ENCODE measurements at regions not wholly inside any gene's neighbourhood (a gene's known extent, or its start where the extent isn't known, plus 50 kb on each side); places are given as distances from the start of the nearest gene placed in this dataset.

DNA sequence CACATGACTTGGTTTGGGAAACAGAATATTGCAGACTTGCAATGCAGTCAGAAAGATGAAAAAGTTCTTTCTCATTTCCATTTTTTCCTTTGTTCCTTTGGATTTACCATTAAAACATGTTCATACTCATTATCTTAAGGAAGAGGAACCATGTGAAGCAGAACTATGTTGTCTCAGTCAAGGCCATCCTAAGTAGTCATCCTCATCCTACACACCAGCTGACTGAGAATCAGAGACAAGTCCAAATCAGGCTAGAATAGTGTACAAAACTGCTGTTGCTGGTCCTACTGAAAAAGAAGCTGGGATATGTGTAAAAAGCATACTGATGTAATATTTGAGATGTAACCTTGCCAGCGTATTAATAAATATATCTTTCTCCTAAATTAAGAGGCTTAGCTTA, 433.4 kb downstream of the SLITRK5 start:
- ATAC-seq (no peak), DNase-seq (ENCODE audit: low spot score) (no peak)
- no peaks in the 10 kb centered on the region for H3K27me3 Mint-ChIP-seq (ENCODE audit: low read depth)
- CTCF ChIA-PET = interaction anchor here (0.9 kb wide), 1 partner anchor 312 kb away, joined by 3 read pairs; no protein-coding TSS in a partner anchor
- POLR2A ChIA-PET = no interaction called here
- H3K36me3 Mint-ChIP-seq = no peaks in the 10 kb centered on the region
- H3K4me3 Mint-ChIP-seq = no peak overlapping the region
- H3K9me3 Mint-ChIP-seq = peaks cover 9% of the 10 kb centered on the region
- no peak overlapping the region for H3K27ac Mint-ChIP-seq
- TF ChIP-seq CREB1 (CRISPR knock-in tag; IDR thresholded peaks at IDR 0.05) (no peak), CREM (CRISPR knock-in tag; IDR thresholded peaks at IDR 0.05) (no peak)
- TF ChIP-seq, protein P1, sequence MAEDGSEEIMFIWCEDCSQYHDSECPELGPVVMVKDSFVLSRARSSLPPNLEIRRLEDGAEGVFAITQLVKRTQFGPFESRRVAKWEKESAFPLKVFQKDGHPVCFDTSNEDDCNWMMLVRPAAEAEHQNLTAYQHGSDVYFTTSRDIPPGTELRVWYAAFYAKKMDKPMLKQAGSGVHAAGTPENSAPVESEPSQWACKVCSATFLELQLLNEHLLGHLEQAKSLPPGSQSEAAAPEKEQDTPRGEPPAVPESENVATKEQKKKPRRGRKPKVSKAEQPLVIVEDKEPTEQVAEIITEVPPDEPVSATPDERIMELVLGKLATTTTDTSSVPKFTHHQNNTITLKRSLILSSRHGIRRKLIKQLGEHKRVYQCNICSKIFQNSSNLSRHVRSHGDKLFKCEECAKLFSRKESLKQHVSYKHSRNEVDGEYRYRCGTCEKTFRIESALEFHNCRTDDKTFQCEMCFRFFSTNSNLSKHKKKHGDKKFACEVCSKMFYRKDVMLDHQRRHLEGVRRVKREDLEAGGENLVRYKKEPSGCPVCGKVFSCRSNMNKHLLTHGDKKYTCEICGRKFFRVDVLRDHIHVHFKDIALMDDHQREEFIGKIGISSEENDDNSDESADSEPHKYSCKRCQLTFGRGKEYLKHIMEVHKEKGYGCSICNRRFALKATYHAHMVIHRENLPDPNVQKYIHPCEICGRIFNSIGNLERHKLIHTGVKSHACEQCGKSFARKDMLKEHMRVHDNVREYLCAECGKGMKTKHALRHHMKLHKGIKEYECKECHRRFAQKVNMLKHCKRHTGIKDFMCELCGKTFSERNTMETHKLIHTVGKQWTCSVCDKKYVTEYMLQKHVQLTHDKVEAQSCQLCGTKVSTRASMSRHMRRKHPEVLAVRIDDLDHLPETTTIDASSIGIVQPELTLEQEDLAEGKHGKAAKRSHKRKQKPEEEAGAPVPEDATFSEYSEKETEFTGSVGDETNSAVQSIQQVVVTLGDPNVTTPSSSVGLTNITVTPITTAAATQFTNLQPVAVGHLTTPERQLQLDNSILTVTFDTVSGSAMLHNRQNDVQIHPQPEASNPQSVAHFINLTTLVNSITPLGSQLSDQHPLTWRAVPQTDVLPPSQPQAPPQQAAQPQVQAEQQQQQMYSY (CRISPR knock-in tag; IDR thresholded peaks at IDR 0.05) = no peak
- TF ChIP-seq, protein P2, sequence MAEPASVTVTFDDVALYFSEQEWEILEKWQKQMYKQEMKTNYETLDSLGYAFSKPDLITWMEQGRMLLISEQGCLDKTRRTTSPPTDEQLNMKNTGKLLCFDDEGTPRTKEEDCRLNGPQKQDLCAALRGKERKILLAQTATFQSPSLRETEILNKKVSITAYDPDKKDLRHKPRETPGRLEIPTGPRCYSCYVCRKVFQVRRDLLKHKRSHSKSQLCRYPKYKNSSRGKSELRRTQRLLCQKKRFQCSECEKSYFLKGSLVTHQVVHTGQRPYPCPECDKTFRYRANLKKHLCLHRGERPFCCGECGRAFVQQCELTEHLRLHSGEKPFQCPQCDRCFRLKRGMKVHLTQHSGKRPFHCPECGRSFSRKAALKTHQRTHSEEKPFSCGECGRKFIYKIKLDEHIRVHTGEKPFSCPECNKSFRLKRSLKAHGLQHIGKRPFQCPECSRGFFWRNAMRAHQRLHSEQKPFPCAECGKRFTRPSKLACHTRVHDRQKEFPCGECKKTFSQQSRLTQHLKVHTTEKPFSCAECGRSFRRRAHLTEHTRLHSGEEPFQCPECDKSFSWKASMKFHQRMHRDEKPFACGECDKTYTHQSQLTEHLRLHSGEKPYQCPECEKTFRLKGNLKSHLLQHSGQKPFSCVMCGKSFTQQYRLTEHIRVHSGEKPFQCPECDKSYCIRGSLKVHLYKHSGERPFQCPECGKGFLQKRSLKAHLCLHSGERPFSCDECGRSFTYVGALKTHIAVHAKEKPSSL (CRISPR knock-in tag; conservative IDR thresholded peaks at IDR 0.05) = no peak
- TF ChIP-seq, protein P3, sequence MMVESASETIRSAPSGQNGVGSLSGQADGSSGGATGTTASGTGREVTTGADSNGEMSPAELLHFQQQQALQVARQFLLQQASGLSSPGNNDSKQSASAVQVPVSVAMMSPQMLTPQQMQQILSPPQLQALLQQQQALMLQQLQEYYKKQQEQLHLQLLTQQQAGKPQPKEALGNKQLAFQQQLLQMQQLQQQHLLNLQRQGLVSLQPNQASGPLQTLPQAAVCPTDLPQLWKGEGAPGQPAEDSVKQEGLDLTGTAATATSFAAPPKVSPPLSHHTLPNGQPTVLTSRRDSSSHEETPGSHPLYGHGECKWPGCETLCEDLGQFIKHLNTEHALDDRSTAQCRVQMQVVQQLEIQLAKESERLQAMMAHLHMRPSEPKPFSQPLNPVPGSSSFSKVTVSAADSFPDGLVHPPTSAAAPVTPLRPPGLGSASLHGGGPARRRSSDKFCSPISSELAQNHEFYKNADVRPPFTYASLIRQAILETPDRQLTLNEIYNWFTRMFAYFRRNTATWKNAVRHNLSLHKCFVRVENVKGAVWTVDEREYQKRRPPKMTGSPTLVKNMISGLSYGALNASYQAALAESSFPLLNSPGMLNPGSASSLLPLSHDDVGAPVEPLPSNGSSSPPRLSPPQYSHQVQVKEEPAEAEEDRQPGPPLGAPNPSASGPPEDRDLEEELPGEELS (CRISPR knock-in tag; IDR thresholded peaks at IDR 0.05) = no peak
- no peaks in the 10 kb centered on the region for H3K4me1 Mint-ChIP-seq

DNA sequence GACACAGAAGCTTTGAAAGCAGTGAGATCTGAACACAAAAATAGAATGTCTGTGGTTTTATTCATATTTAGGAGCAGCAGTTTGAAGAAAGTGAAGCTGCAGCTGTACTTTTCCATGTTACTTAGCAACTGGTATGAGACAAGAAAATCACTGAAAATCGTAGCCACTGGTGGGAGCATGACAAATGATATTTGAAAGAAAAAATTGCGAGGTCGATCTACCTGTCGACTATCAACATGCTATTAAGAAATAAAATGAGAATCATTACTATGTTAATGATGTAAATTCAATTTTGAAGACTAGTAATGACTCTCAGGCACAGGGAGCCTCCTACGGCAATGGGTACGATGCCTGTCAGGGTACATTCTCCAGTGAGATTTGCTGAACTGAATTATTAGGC, 436.4 kb downstream of the SLITRK5 start:
- ChIA-PET CTCF (interaction anchor here (0.7 kb wide), 1 partner anchor 195 kb away, joined by 4 read pairs; no protein-coding TSS in a partner anchor), POLR2A (interaction anchor here (0.6 kb wide), 1 partner anchor 135 kb away, joined by 5 read pairs; no protein-coding TSS in a partner anchor)
- no peaks in the 10 kb centered on the region for H3K36me3 Mint-ChIP-seq
- no peaks in the 10 kb centered on the region; the same call in 1 of the 2 replicates for H3K9me3 Mint-ChIP-seq
- H3K4me3 Mint-ChIP-seq = no peak overlapping the region
- no peaks in the 10 kb centered on the region for H3K27me3 Mint-ChIP-seq (ENCODE audit: low read depth)
- H3K27ac Mint-ChIP-seq = no peak overlapping the region
- DNase-seq (ENCODE audit: low spot score) (no peak), ATAC-seq (no peak)
- TF ChIP-seq TEAD1 (CRISPR knock-in tag; IDR thresholded peaks at IDR 0.05) = no peak
- no peak for TF ChIP-seq ZNF416 (CRISPR knock-in tag; IDR thresholded peaks at IDR 0.05)
- peaks cover 3% of the 10 kb centered on the region for H3K4me1 Mint-ChIP-seq

DNA sequence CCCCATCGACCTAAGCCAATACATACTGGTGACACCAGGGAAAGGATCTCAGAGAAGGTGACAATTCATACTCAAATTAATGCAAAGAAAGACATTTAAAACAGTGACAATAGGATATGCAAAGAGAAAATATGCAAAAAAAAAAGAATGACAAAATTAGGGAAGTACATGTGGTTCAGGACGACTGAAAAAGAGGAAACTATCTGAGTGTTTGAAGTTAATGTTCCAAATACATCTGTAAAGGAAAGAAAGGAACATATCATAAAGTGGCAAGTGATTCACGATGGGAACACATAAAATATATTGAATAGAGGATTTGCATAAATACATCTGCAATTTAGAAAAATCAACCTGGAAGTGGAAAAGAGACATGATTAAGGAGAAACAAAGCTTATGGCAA, 441.4 kb downstream of the SLITRK5 start:
- Mint-ChIP-seq H3K36me3 (no peaks in the 10 kb centered on the region), H3K4me1 (peaks cover 5% of the 10 kb centered on the region), H3K27ac (no peak overlapping the region), H3K9me3 (no peaks in the 10 kb centered on the region), H3K27me3 (ENCODE audit: low read depth) (no peaks in the 10 kb centered on the region), H3K4me3 (no peak overlapping the region)
- POLR2A ChIA-PET = no interaction called here
- CTCF ChIA-PET = no interaction called here
- TF ChIP-seq, protein P4, sequence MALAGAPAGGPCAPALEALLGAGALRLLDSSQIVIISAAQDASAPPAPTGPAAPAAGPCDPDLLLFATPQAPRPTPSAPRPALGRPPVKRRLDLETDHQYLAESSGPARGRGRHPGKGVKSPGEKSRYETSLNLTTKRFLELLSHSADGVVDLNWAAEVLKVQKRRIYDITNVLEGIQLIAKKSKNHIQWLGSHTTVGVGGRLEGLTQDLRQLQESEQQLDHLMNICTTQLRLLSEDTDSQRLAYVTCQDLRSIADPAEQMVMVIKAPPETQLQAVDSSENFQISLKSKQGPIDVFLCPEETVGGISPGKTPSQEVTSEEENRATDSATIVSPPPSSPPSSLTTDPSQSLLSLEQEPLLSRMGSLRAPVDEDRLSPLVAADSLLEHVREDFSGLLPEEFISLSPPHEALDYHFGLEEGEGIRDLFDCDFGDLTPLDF (CRISPR knock-in tag; IDR thresholded peaks at IDR 0.05) = no peak
- TF ChIP-seq NFE2L1 (CRISPR knock-in tag; IDR thresholded peaks at IDR 0.05) (no peak), TCF7 (CRISPR knock-in tag; IDR thresholded peaks at IDR 0.05; ENCODE audit: low read depth) (no peak)
- TF ChIP-seq, protein P1 (CRISPR knock-in tag; IDR thresholded peaks at IDR 0.05) = no peak
- ATAC-seq (no peak), DNase-seq (ENCODE audit: low spot score) (no peak)
